ENCODE measurements at regions not wholly inside any gene's neighbourhood (a gene's known extent, or its start where the extent isn't known, plus 50 kb on each side); places are given as distances from the start of the nearest gene placed in this dataset.

- no peaks in the 10 kb centered on the region for H3K4me1 ChIP-seq
- H3K36me3 ChIP-seq = no peaks in the 10 kb centered on the region
- TF ChIP-seq EP300 (IDR thresholded peaks at IDR 0.05) = no peak
- no peak for TF ChIP-seq POLR2AphosphoS5 (IDR thresholded peaks at IDR 0.05)
- no peak for TF ChIP-seq CTCF (IDR thresholded peaks at IDR 0.05)
- no peak for TF ChIP-seq POLR2A (IDR thresholded peaks at IDR 0.05)
- no peaks in the 10 kb centered on the region for H3K9me3 ChIP-seq
- H3K4me3 ChIP-seq = no peak overlapping the region
- no peak for DNase-seq (ENCODE audit: low spot score in 2 of 2)
- WGBS = 66% methylated on average over 3 of the region's 3 CpGs
- H3K27ac ChIP-seq = no peak overlapping the region
- H3K27me3 ChIP-seq = no peaks in the 10 kb centered on the region
Observed at GRCh38 chr3:3552761-3553160, 246.5 kb upstream of the LRRN1 start.

GRCh38 chr3:3551981-3552380, 247.2 kb upstream of the LRRN1 start:
- H3K27me3 ChIP-seq = no peaks in the 10 kb centered on the region
- TF ChIP-seq EP300 (IDR thresholded peaks at IDR 0.05) = no peak
- TF ChIP-seq CTCF (IDR thresholded peaks at IDR 0.05) = no peak
- TF ChIP-seq POLR2A (IDR thresholded peaks at IDR 0.05) = no peak
- no peak for TF ChIP-seq POLR2AphosphoS5 (IDR thresholded peaks at IDR 0.05)
- H3K4me3 ChIP-seq = no peak overlapping the region
- no peaks in the 10 kb centered on the region for H3K36me3 ChIP-seq
- DNase-seq (ENCODE audit: low spot score in 2 of 2) = no peak
- H3K27ac ChIP-seq = no peak overlapping the region
- no peaks in the 10 kb centered on the region for H3K9me3 ChIP-seq
- no peaks in the 10 kb centered on the region for H3K4me1 ChIP-seq

GRCh38 chr3:3545360-3545759, 253.9 kb upstream of the LRRN1 start:
- WGBS = 55% methylated on average over 2 of the region's 2 CpGs
- Histone ChIP-seq H3K4me3 (no peak overlapping the region), H3K4me1 (no peaks in the 10 kb centered on the region), H3K27ac (no peak overlapping the region), H3K36me3 (no peaks in the 10 kb centered on the region), H3K27me3 (no peaks in the 10 kb centered on the region), H3K9me3 (no peaks in the 10 kb centered on the region)
- no peak for DNase-seq (ENCODE audit: low spot score in 2 of 2)
- TF ChIP-seq EP300 (IDR thresholded peaks at IDR 0.05) (no peak), POLR2AphosphoS5 (IDR thresholded peaks at IDR 0.05) (no peak), POLR2A (IDR thresholded peaks at IDR 0.05) (no peak), CTCF (IDR thresholded peaks at IDR 0.05) (no peak)

- H3K4me3 ChIP-seq = no peak overlapping the region
- no peak for DNase-seq (ENCODE audit: low spot score in 2 of 2)
- H3K4me1 ChIP-seq = no peaks in the 10 kb centered on the region
- TF ChIP-seq EP300 (IDR thresholded peaks at IDR 0.05) (no peak), POLR2AphosphoS5 (IDR thresholded peaks at IDR 0.05) (no peak), POLR2A (IDR thresholded peaks at IDR 0.05) (no peak), CTCF (IDR thresholded peaks at IDR 0.05) (no peak)
- no peaks in the 10 kb centered on the region for H3K36me3 ChIP-seq
- H3K27me3 ChIP-seq = no peaks in the 10 kb centered on the region
- WGBS = 90% methylated on average over 4 of the region's 4 CpGs
- no peaks in the 10 kb centered on the region for H3K9me3 ChIP-seq
- no peak overlapping the region for H3K27ac ChIP-seq
Observed at GRCh38 chr3:3538451-3538850, 260.8 kb upstream of the LRRN1 start.

GRCh38 chr3:3532508-3532907, 266.7 kb upstream of the LRRN1 start:
- no peaks in the 10 kb centered on the region for H3K36me3 ChIP-seq
- no peaks in the 10 kb centered on the region for H3K27me3 ChIP-seq
- H3K4me3 ChIP-seq = no peak overlapping the region
- no peak for DNase-seq (ENCODE audit: low spot score in 2 of 2)
- H3K9me3 ChIP-seq = no peaks in the 10 kb centered on the region
- no peaks in the 10 kb centered on the region for H3K4me1 ChIP-seq
- H3K27ac ChIP-seq = no peak overlapping the region
- 96% methylated on average over 1 of the region's 1 CpG for WGBS
- TF ChIP-seq EP300 (IDR thresholded peaks at IDR 0.05) (no peak), POLR2A (IDR thresholded peaks at IDR 0.05) (no peak), POLR2AphosphoS5 (IDR thresholded peaks at IDR 0.05) (no peak), CTCF (IDR thresholded peaks at IDR 0.05) (no peak)
